Progenitor cell of endocrine pancreas (in vitro differentiated cells): ENCODE measurements at regions not wholly inside any gene's neighbourhood (a gene's known extent, or its start where the extent isn't known, plus 50 kb on each side); places are given as distances from the start of the nearest gene placed in this dataset.
A peak's percentile ranks its signal among the peaks of the same experiment; 100 is the strongest.

Source experiments
- DNase-seq: peaks from one replicate; pipeline ENCODE4 v3.0.0; 2021; ENCODE audit warnings: low spot score; ENCODE audit not compliant: unreplicated experiment
- H3K27ac Mint-ChIP-seq: 2 replicates; pipeline ENCODE4 v1.8.0; 2021; ENCODE audit warnings: mild to moderate bottlenecking, moderate library complexity, mixed read lengths
- H3K27me3 Mint-ChIP-seq: 2 replicates; pipeline ENCODE4 v1.8.0; 2021; ENCODE audit warnings: mixed read lengths
- H3K36me3 Mint-ChIP-seq: 2 replicates; pipeline ENCODE4 v1.8.0; 2022; ENCODE audit warnings: mixed read lengths; ENCODE audit not compliant: insufficient read depth
- H3K4me1 Mint-ChIP-seq: 2 replicates; pipeline ENCODE4 v1.8.0; 2021; ENCODE audit warnings: low read depth, mixed read lengths
- H3K4me3 Mint-ChIP-seq: 2 replicates; pipeline ENCODE4 v1.8.0; 2021; ENCODE audit warnings: low read depth, mild to moderate bottlenecking, moderate library complexity, mixed read lengths
- H3K9me3 Mint-ChIP-seq: 2 replicates; pipeline ENCODE4 v1.8.0; 2021; ENCODE audit warnings: low read depth, mixed read lengths
- CTCF ChIP-seq: fragments of 200-600 bp; sonication (generic); IDR thresholded peaks from one replicate; pipeline ENCODE4 v1.5.0; 2021; ENCODE audit warnings: antibody characterized with exemption, mild to moderate bottlenecking; ENCODE audit not compliant: unreplicated experiment

- Mint-ChIP-seq H3K36me3 (peaks cover 1% of the 10 kb centered on the region), H3K27me3 (no peaks in the 10 kb centered on the region), H3K4me1 (no peaks in the 10 kb centered on the region), H3K9me3 (no peaks in the 10 kb centered on the region), H3K27ac (no peak overlapping the region), H3K4me3 (no peak overlapping the region)
- DNase-seq = no peak
- TF ChIP-seq CTCF = no peak
Observed at GRCh38 chr15:62582580-62582979, 417.5 kb upstream of the C2CD4B start.

- peaks cover 9% of the 10 kb centered on the region for H3K4me1 Mint-ChIP-seq
- H3K9me3 Mint-ChIP-seq = no peaks in the 10 kb centered on the region
- no peak for TF ChIP-seq CTCF
- DNase-seq = no peak
- H3K27me3 Mint-ChIP-seq = no peaks in the 10 kb centered on the region
- peaks cover 1% of the 10 kb centered on the region for H3K36me3 Mint-ChIP-seq
- H3K4me3 Mint-ChIP-seq = no peak overlapping the region
- H3K27ac Mint-ChIP-seq = no peak overlapping the region
Observed at GRCh38 chr15:62584301-62585235, 419.5 kb upstream of the C2CD4B start.

GRCh38 chr15:62588938-62589670, 424.0 kb upstream of the C2CD4B start:
- Mint-ChIP-seq H3K36me3 (peaks cover 4% of the 10 kb centered on the region), H3K27me3 (no peaks in the 10 kb centered on the region), H3K4me3 (no peak overlapping the region), H3K4me1 (peaks cover 33% of the 10 kb centered on the region), H3K9me3 (no peaks in the 10 kb centered on the region), H3K27ac (peak overlapping the region; percentile 72)
- no peak for TF ChIP-seq CTCF
- DNase-seq = no peak

- no peak for TF ChIP-seq CTCF
Observed at GRCh38 chr15:62591842-62592838, 427.1 kb upstream of the C2CD4B start.

More at GRCh38 chr15:62591842-62592838, 427.1 kb upstream of the C2CD4B start:
- peak overlapping the region; percentile 83 for H3K27ac Mint-ChIP-seq
- H3K36me3 Mint-ChIP-seq = peaks cover 5% of the 10 kb centered on the region
- DNase-seq = no peak
- H3K4me3 Mint-ChIP-seq = peak overlapping the region; percentile 18
- H3K4me1 Mint-ChIP-seq = peaks cover 33% of the 10 kb centered on the region
- no peaks in the 10 kb centered on the region for H3K9me3 Mint-ChIP-seq
- no peaks in the 10 kb centered on the region for H3K27me3 Mint-ChIP-seq
